ENCODE measurements at regions not wholly inside any gene's neighbourhood (a gene's known extent, or its start where the extent isn't known, plus 50 kb on each side); places are given as distances from the start of the nearest gene placed in this dataset.

GRCh38 chr16:86982347-86982596, 334.9 kb downstream of the C16orf95 start:
- no peak for TF ChIP-seq EZH2 (IDR thresholded peaks at IDR 0.05; ENCODE audit: low read length, missing control alignments)
- TF ChIP-seq CTCF (conservative IDR thresholded peaks at IDR 0.05 in 1 of 2, IDR thresholded peaks at IDR 0.05 in 1 of 2; ENCODE audit: low read depth in 1 of 2, low read length in 2 of 2), result no peak
